SU-DHL-6 (cell line): ENCODE measurements at regions not wholly inside any gene's neighbourhood (a gene's known extent, or its start where the extent isn't known, plus 50 kb on each side); places are given as distances from the start of the nearest gene placed in this dataset.

Experiments used
- EZH2phosphoT487 ChIP-seq: fragments of 200-600 bp; sonication (generic), shearing (Covaris generic); conservative IDR thresholded peaks from 2 replicates; pipeline ENCODE4 v1.6.1; 2018; ENCODE audit warnings: mild to moderate bottlenecking, antibody characterized with exemption, low read length, moderate library complexity, mixed read lengths
- TF ChIP-seq, protein P1 (sequence below): fragments of 200-600 bp; sonication (generic); IDR thresholded peaks from one replicate; pipeline ENCODE4 v1.5.1; 2017; ENCODE audit warnings: antibody characterized with exemption, mild to moderate bottlenecking, low read length, moderate library complexity; ENCODE audit not compliant: insufficient read depth, poor library complexity, severe bottlenecking

DNA sequence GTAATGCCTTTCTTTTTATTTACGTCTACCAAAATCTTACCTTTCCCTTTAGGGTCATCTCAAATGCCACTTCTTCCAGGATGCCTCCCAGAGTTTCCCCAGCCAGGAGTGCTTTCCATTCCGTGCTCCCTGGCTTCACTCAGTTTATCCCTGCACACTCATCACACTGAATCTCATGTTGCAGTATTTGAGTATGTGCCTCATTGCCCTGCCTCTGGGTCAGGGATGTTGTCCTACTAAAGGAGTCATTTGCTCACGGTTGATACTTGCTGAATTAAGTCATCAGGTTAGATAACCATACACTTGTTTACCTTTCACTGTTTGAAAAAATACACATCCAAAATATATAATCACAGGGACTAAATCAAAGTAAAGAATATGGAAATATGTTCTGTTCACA, 356.2 kb upstream of the GATB start:
- TF ChIP-seq EZH2phosphoT487 = no peak
- TF ChIP-seq, protein P1, sequence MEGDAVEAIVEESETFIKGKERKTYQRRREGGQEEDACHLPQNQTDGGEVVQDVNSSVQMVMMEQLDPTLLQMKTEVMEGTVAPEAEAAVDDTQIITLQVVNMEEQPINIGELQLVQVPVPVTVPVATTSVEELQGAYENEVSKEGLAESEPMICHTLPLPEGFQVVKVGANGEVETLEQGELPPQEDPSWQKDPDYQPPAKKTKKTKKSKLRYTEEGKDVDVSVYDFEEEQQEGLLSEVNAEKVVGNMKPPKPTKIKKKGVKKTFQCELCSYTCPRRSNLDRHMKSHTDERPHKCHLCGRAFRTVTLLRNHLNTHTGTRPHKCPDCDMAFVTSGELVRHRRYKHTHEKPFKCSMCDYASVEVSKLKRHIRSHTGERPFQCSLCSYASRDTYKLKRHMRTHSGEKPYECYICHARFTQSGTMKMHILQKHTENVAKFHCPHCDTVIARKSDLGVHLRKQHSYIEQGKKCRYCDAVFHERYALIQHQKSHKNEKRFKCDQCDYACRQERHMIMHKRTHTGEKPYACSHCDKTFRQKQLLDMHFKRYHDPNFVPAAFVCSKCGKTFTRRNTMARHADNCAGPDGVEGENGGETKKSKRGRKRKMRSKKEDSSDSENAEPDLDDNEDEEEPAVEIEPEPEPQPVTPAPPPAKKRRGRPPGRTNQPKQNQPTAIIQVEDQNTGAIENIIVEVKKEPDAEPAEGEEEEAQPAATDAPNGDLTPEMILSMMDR = no peak
